Stomach (tissue), 4 donors: ENCODE measurements at regions not wholly inside any gene's neighbourhood (a gene's known extent, or its start where the extent isn't known, plus 50 kb on each side); places are given as distances from the start of the nearest gene placed in this dataset.

ENCODE experiments used
- CTCF ChIP-seq, 7 experiments: fragments of 450-650 bp in 4 of 7; fragments of 200-600 bp in 3 of 7; sonication (generic) in 3 of 7; IDR thresholded peaks; one replicate each; pipeline ENCODE4 v1.5.1; 2016 to 2019; ENCODE audit warnings: antibody characterized with exemption in 7 of 7, control low read depth in 2 of 7, mild to moderate bottlenecking in 1 of 7
- POLR2A ChIP-seq, 4 donors: fragments of 450-650 bp; IDR thresholded peaks; one replicate each; pipeline ENCODE4 v1.6.1; 2016; ENCODE audit warnings: antibody characterized with exemption in 4 of 4, control low read depth in 2 of 4, mild to moderate bottlenecking in 1 of 4, moderate library complexity in 1 of 4

GRCh38 chr2:12331698-12332097 lies 385.0 kb upstream of the TRIB2 start:
- TF ChIP-seq POLR2A (IDR thresholded peaks at IDR 0.05) (no peak), CTCF (IDR thresholded peaks at IDR 0.05) (no peak)
